Fibroblast of mammary gland (primary cell): ENCODE measurements at regions not wholly inside any gene's neighbourhood (a gene's known extent, or its start where the extent isn't known, plus 50 kb on each side); places are given as distances from the start of the nearest gene placed in this dataset.
"Not testable (repeated sequence)": the region's sequence is repeated elsewhere in the genome, so short reads cannot be mapped to it uniquely, and the experiment has no call there.

Experiments
- DNase-seq: peaks from one replicate; pipeline ENCODE4 v3.0.0-alpha.2; 2010; ENCODE audit warnings: low read depth
- H3K4me3 ChIP-seq: 2 replicates; pipeline ENCODE4 v1.5.1; 2011; ENCODE audit warnings: low read depth, mild to moderate bottlenecking, low read length, moderate library complexity; ENCODE audit not compliant: control insufficient read depth
- TF ChIP-seq, protein P1 (sequence below): conservative IDR thresholded peaks from 2 replicates; pipeline ENCODE4 v1.5.1; 2011; ENCODE audit warnings: low read depth, low read length, inconsistent platforms; ENCODE audit not compliant: control insufficient read depth, insufficient read depth

DNA sequence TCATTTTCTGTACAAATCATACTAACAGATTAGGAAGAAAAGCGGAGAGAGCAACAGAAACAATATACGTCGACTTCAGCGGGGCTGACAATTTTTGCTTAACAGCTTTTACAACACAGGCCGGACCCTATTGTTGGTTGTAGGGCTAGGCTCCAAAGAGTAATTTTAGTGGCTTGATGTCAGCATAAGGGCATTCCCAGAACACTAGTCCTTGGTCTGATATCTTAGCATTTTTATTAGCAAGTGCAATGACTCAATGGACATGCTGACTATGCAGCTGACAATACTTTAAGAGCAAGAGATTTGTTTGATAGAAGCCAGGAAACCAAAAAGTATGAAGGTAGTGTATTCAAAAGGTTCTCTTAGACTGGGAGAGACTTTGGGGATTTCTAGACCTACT is 209.9 kb downstream of the LNPK start:
- TF ChIP-seq, protein P1, sequence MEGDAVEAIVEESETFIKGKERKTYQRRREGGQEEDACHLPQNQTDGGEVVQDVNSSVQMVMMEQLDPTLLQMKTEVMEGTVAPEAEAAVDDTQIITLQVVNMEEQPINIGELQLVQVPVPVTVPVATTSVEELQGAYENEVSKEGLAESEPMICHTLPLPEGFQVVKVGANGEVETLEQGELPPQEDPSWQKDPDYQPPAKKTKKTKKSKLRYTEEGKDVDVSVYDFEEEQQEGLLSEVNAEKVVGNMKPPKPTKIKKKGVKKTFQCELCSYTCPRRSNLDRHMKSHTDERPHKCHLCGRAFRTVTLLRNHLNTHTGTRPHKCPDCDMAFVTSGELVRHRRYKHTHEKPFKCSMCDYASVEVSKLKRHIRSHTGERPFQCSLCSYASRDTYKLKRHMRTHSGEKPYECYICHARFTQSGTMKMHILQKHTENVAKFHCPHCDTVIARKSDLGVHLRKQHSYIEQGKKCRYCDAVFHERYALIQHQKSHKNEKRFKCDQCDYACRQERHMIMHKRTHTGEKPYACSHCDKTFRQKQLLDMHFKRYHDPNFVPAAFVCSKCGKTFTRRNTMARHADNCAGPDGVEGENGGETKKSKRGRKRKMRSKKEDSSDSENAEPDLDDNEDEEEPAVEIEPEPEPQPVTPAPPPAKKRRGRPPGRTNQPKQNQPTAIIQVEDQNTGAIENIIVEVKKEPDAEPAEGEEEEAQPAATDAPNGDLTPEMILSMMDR, result no peak
- DNase-seq, result no peak
- H3K4me3 ChIP-seq, result no peak overlapping the region

DNA sequence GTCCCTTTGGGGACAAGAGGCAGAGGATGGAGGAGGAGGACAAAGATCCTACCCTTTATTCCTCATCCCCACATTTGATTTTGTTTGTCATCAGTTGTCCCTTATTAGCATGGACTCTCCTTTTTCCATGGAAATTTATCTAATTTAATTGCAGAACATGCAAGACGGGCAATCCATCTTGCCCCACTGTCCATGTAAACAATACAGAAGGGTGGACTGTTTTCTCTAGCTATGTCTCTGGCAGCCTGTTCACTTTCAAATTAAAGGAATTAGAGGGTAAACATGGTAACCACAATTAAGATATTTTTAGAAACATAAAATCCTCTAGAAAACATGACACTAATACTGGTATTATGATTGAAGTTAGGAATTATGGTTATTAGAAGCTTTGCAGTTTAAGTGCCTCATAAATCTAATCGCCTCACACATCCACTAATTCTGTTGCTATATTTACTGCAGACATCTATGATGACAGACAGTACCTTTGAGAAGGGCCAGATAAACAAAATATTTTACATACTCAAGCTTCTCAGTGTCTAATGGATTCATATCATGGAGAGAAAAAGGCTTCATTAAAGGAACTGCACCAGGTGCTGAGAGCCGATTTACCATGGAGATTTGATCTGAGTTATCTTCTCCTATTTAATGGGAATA is 215.5 kb downstream of the LNPK start:
- no peak for DNase-seq

DNA sequence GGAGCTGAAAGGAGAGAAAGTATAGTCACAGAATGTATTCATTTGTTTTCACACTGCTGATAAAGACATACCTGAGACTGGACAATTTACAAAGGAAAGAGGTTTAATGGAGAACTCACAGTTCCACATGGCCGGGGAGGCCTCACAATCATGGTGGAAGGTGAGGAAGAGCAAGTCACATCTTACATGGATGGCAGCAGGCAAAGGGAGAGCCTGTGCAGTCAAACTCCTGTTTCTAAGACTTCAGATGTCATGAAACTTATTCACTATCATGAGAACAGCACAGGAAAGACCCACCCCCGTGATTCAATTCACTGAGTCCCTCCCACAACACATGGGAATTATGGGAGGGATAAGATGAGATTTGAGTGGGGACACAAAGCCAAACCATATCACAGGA is 224.7 kb downstream of the LNPK start:
- DNase-seq, H3K4me3 ChIP-seq: not testable (repeated sequence)

More for the DNA sequence above, 215.5 kb downstream of the LNPK start:
- TF ChIP-seq, protein P1, result no peak
- no peak overlapping the region for H3K4me3 ChIP-seq

- no peak overlapping the region for H3K4me3 ChIP-seq
- TF ChIP-seq, protein P1, result no peak
- no peak for DNase-seq
Measured at GRCh38 chr2:175769200-175769599, 232.9 kb downstream of the LNPK start.

- TF ChIP-seq, protein P1, result no peak
- no peak overlapping the region for H3K4me3 ChIP-seq
- peak; percentile 42 for DNase-seq
Measured at GRCh38 chr2:175766880-175767279, 235.2 kb downstream of the LNPK start.

DNA sequence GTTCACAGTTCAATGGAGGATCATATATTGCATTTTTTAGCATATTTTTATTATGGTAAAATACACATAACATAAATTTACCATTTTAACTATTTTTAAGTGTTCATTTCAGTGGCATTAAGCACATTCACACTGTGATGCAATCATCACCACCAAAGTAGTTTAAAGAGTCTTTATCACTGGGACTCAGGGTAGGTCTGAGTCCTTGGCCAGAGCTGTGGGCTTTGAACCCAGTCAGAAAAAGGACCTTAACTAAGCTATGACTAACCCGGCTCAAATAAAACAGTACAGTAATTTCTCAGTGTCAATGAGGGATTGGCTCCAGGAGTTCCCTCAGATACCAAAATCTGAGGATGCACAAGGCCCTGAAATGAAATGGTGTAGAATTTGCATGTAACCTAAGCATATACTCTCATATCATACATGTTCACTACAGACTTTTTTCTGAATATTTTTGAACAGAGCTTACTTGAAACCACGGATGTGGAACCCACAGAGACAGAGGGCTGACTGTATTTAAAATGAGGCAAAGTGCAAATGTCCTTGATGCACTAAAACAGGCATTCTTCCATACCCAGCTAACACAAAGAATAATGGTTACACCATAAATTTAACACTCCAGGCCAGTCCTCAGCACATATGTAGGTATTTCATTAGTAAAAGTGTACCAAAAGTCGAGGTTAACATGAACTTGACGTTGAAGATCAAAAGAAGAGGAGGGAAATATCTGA is 246.2 kb downstream of the LNPK start:
- no peak overlapping the region for H3K4me3 ChIP-seq
- DNase-seq, result no peak
- TF ChIP-seq, protein P1, result no peak

DNA sequence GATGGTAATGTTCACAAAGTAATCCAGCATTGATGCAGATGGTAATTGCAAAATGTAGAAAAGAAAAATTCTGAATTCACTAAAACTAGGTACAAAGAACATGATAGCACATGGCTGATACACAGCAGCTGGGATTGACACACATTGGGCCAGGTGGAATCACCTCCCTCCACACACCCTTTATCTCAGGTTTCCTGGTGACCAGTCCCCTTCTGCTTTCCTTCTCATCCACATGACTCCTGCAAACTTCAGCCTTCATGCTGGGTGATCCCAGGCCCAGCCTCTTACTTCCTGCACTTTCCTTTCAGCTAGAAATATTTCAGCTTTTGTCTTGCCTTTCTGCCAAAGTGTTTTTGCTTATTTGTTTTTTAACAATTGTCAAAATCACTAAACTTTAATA is 246.9 kb downstream of the LNPK start:
- TF ChIP-seq, protein P1, result no peak
- H3K4me3 ChIP-seq, result no peak overlapping the region
- no peak for DNase-seq
